Upper lobe of left lung (tissue), 4 donors: ENCODE measurements at regions not wholly inside any gene's neighbourhood (a gene's known extent, or its start where the extent isn't known, plus 50 kb on each side); places are given as distances from the start of the nearest gene placed in this dataset.

Source experiments
- EP300 ChIP-seq, 4 donors: sonication (generic); formaldehyde crosslinking; IDR thresholded peaks; one replicate each; pipeline ENCODE4 v1.5.1; 2017; ENCODE audit warnings: antibody characterized with exemption in 4 of 4, control low read depth in 2 of 4
- POLR2A ChIP-seq, 4 donors: fragments of 450-650 bp; IDR thresholded peaks; one replicate each; pipeline ENCODE4 v1.5.1; 2016 to 2017; ENCODE audit warnings: antibody characterized with exemption in 4 of 4, mild to moderate bottlenecking in 2 of 4
- POLR2AphosphoS5 ChIP-seq, 2 donors: sonication (generic); formaldehyde crosslinking; IDR thresholded peaks; one replicate each; pipeline ENCODE4 v1.5.1; 2017; ENCODE audit warnings: antibody characterized with exemption in 2 of 2
- TF ChIP-seq, protein P1 (sequence below), 6 experiments: fragments of 450-650 bp in 4 of 6; fragments of 200-600 bp in 2 of 6; sonication (generic) in 2 of 6; IDR thresholded peaks; one replicate each; pipeline ENCODE4 v1.5.1; 2016 to 2019; ENCODE audit warnings: antibody characterized with exemption in 6 of 6

DNA sequence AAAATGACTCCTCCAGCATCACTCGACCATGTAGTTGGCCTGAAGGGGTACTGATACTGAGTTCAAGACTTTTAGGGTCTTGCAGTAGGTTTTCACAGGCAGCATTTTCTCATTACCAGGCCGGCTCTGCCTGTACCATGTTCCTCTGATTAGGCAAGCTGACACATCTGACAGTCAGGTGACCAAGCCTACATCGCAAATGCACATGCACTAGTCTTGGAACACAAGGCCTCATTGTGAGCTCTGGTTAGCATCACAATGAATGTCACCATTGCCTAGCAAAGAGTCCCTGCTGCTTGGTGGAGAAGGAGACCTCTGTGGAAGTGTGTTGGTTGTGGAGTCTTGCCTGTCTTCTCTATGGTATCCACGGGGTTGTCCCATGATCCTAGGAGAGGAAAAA is 754.1 kb upstream of the TSPY4 start:
- TF ChIP-seq, protein P1, sequence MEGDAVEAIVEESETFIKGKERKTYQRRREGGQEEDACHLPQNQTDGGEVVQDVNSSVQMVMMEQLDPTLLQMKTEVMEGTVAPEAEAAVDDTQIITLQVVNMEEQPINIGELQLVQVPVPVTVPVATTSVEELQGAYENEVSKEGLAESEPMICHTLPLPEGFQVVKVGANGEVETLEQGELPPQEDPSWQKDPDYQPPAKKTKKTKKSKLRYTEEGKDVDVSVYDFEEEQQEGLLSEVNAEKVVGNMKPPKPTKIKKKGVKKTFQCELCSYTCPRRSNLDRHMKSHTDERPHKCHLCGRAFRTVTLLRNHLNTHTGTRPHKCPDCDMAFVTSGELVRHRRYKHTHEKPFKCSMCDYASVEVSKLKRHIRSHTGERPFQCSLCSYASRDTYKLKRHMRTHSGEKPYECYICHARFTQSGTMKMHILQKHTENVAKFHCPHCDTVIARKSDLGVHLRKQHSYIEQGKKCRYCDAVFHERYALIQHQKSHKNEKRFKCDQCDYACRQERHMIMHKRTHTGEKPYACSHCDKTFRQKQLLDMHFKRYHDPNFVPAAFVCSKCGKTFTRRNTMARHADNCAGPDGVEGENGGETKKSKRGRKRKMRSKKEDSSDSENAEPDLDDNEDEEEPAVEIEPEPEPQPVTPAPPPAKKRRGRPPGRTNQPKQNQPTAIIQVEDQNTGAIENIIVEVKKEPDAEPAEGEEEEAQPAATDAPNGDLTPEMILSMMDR (IDR thresholded peaks at IDR 0.05): no peak
- TF ChIP-seq POLR2AphosphoS5 (IDR thresholded peaks at IDR 0.05): no peak
- TF ChIP-seq POLR2A (IDR thresholded peaks at IDR 0.05): no peak
- TF ChIP-seq EP300 (IDR thresholded peaks at IDR 0.05): no peak
